GM21529 (cell line): ENCODE measurements at regions not wholly inside any gene's neighbourhood (a gene's known extent, or its start where the extent isn't known, plus 50 kb on each side); places are given as distances from the start of the nearest gene placed in this dataset.
"Not testable (repeated sequence)": the region's sequence is repeated elsewhere in the genome, so short reads cannot be mapped to it uniquely, and the experiment has no call there.

Source experiments
- ATAC-seq: cut with Tn5 transposase; IDR thresholded peaks from one replicate; pipeline ENCODE4 v1.9.1; 2021; ENCODE audit not compliant: unreplicated experiment

DNA sequence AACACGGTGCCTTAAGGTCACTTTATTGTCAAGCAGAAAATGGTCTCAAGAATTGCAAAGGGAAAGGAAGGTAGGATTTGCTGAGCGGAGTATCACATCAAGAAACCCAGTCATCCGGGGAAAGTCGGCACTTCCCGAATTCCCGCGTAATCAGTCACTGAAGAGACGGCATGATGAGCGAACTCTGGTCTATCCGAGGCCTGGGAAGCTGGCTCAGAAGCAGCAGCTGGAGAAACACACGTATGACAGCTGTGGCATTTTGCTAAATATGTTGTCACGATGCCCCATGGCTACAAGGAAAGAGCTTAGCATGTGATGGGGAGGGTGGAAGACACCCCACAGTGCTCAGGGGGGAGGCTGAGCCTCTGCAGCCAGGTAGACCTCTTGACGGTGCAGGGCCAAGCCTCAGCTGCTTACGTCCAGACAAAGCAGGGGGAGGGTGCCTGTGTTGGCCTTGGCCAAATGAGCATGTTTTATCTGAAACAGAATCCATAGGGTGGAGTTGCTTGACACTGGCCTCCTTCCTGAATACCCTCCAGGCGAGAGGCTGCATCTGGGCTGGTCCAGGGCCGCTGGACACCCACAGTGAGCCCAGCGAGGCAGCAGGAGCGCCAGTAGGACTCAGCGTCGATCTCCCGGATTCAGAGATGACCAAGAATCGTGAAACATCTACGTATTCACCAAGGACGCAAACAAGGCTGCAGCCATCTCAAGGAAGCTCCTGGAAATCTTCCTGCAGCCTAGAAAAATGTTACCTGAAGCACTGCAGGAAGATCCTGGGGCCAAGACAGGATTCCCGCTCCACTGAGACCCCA, 118.8 kb upstream of the AFDN start:
- ATAC-seq = no peak

DNA sequence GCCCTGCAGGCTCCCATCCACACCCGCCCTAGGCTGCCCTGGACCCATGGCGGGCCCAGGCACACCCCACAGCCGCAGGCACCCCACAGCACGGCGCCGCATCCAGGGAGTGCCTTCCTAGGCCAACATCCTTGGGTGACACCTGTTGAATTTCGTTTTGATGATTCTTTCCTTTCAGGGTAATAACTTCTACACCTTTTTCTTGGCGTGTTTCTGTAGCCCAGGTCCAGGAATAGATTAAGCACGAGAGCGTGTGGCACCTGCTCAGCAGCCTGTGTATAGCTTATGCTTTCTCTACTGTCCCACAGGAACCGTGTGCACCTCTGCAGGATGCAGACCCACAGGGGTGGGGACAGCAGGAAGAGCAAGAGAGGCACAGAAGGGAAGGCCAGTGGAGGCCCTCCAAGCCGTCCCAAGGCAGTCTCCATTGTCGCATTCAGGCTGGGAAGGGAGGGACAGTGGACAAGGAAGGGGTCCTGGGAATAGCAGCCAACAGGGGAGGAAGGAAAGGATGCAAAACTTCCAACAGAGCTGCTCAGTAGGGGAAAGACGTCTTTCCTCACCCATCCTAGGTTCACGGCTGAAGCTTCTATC, 118.1 kb upstream of the AFDN start:
- no peak for ATAC-seq

DNA sequence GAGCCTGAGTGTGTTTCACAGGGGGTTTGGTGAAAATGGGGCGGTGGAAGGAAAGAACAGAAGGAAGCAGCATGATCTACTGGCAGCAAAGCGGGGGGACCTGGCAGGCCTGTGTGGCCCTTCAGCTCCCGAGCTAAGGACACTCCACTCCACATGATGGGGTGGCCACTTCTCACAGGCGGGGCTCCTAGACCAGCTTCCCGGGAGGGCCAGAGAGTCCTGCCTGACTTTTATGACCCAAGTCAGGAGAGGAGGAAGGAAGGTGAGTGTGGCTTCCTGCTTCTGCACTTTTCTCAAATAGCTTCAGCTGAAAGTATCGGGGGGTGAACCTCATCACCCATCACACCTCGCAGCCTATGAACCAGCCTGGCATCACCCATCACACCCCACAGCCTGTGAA, 117.5 kb upstream of the AFDN start:
- no peak for ATAC-seq

DNA sequence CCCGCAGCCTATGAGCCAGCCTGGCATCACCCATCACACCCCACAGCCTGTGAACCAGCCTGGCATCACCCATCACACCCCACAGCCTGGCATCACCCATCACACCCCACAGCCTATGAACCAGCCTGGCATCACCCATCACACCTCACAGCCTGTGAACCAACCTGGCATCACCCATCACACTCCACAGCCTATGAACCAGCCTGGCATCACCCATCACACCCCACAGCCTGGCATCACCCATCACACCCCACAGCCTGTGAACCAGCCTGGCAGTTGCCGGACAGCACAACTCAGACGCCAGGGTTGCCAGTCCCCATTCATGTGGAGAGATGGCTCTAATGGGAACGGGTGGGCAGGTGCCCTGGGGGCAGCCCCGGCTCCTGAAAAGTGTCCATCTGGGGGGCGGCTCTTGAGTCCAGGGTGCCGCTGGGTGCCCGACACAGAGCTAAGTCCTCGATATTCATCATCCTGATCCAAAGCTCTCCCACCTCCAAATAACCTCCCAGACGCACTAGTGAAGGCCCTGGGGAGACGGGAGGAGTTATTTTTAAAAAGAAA, 116.9 kb upstream of the AFDN start:
- ATAC-seq = not testable (repeated sequence)

DNA sequence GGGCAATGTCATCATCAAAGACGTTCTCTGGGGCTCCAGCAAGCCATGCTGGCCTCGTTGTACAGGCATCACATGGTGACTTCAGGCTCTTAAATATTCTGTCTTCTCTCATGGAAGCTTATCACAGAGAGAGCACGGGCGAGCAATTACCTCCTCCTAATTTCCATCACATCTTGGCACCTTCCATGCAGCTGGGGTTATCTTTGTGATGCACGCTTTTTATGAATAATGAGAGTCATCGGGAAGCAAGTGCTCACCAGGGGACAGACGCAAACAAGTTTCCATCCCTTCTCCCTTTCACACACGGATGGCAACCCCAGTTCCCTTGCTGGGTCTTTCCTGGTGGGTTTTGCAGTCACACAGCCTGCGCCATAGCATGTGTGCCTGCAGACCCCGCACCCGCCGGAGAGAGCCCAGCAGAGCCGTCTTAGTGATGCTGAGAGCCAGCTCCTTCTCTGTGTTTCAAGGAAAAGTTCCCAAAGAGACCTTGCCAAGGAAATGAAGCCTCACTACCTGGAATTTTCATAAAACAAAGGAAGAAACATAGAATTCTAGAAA, 116.3 kb upstream of the AFDN start:
- ATAC-seq = no peak

DNA sequence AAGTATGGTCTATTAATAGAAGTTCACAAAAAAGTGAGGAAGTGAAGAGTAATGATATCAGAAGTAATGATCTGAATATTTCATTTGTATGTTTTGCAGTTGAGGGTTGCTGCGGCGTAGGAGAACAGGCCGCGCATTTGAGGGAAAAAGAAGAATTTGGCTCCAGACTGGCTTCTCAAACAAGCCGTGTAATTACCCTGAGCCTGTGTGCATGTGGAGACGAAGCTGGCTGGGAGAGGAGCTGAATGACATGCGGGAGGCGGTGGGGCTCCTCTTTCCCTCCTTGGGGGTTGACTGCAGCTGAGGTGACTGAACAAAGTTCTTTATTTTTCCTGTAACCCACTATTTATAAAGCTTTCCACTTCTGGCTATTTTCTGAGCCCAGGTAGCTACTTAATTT, 115.5 kb upstream of the AFDN start:
- ATAC-seq = no peak

DNA sequence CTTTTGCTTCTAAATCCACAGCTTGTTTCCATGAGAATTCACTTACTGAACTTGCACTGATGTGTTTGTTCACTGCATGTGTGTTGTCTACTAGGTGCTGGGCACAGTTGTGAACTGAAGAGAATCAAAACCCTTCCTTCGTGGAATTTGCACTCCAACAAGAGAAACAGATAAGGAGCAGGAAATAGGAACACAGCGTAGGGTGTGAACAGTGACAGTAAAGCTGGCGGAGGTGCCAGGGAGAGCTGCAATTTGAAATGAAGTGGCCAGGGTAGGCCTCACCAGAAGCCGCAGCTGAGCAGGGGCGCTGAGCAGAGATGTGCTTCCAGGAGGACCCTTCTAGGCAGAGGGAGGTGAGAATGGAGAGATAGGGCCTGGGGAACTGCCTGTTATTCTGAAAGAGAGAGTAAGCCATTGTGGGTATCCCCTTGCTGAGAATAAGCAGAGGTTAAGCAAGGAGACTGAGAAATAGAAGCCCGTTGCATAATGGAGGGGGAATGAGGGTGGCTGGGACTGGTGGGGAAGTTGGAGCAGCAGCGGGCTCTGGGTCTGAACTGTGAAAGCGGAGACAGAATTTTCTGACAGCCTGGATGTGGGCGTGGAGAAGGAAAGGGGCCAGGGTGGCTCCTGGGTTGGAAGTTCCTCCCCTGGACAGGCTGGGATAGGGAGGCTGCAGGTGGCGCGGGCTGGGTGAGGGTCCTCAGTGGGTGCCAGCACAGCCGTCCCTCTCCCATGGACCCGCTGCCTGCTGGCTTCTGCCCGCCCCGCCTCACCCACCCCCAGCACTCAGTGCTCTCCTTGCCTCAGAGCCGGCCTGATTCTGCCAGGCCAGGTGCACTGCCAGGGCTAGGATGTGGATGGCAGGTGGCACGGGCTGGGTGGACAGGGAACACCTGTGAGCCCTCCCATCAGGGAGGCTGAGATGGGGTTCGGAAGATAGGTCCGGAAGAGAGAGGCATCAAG, 114.7 kb upstream of the AFDN start:
- no peak for ATAC-seq

DNA sequence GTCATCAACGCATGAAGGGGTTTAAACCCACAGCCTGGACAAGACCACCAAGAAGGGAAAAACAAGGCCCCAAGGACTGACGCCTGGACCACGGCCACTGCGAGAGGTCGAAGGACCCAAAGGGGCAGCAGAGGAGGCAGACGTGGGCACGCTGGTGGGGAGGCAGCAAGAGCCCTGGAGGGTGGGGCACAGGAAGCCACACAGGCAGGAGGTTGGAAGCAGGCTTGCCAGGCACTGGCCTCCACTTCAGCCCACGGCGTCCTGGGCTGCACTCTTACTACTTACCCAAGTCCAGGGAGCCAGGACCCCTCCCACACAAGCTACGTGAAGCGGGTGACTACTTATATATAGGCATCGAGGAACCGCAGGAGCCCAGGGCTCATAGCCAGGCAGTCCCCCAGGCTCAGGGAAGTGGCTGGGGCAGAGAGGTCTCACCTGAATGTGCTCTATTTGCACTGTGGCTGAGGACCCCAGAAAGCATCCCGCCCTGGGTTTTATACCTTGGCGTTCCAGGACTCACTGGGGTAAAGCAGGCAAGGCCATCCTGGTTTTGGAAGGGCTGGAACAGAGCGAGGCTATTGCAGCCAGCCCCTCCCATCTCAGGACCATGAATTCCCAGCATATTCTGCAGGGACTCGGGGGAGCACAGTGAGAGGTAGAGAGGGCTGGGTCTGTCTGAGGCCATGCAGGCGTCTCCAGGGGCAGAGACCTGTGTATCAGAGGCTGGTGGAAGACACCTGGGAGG, 113.8 kb upstream of the AFDN start:
- no peak for ATAC-seq

DNA sequence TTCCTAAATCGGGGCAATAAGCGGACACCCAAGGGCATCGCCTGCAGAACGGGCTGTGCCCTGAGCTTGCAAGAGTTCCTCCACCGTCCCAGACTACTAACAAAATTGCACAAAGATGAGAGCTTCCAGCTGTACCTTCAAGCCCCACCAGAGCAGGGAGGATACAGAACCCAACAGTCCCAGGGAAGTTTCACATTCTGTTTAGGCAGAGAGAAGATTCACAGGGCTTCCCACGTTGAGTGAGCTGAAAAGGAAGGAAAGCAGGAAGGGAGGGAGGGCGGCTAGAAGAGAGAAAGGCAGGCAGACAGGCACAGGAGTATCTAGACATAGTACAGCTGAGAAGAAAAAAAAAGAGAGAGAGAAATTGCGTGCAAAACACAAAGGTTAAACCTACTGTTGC, 112.6 kb upstream of the AFDN start:
- ATAC-seq = no peak

DNA sequence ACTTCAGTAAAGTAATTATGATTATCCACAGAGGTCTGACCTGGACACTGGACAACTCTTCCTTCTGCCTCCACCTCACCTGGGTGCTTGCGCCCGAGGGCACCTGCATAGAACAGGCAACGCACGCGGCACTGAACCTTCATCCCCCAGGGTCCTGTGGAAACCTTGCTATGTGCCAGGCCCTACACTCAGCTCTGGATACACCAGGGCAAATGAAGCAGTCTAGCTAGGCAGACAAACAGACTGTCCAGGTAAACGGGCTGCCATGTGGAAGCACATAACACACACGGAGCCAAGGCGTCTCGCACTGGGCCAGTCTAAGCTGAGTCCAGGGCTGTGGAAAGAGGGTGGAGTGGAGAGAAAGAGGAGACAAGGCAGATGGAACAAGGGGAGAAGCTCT, 109.3 kb upstream of the AFDN start:
- no peak for ATAC-seq

DNA sequence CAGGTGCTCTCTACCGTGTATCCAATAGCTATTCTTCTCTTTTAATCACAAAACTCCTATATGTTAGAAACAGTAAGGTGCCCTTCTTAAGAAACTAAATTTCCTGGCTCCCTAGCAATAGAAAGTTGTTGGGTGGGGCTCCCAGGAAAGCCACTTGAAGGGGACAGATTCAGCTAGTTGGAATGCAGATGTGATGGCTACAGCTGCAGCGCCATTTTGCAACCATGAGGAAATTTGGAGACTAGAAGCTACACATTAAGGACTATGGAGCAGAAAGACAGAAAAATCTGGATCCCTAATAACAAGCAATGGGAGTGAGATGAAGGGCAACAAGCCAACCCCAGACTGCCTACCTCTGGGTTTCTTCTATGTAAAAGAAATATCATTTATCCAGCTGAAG, 108.8 kb upstream of the AFDN start:
- no peak for ATAC-seq

DNA sequence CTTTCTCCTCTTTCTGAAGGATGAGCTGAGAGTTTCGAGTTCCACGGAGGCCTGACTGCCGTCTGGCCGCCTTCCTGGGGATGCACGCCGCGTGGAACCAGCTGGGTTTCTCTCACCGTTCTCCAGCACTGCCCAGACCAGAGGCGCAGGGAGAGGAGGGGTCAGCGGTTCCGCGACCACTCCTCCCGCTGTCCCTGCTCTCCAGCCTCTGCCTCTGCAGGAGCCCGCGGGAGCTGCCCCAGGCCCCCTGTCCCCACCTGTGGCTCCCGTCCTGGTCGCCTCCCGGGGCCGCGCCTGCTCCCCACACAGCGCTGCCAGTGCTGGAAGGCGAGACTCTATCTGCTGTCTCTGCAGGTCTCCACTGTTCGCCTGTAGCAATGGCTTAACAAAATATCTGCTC, 106.8 kb upstream of the AFDN start:
- no peak for ATAC-seq

DNA sequence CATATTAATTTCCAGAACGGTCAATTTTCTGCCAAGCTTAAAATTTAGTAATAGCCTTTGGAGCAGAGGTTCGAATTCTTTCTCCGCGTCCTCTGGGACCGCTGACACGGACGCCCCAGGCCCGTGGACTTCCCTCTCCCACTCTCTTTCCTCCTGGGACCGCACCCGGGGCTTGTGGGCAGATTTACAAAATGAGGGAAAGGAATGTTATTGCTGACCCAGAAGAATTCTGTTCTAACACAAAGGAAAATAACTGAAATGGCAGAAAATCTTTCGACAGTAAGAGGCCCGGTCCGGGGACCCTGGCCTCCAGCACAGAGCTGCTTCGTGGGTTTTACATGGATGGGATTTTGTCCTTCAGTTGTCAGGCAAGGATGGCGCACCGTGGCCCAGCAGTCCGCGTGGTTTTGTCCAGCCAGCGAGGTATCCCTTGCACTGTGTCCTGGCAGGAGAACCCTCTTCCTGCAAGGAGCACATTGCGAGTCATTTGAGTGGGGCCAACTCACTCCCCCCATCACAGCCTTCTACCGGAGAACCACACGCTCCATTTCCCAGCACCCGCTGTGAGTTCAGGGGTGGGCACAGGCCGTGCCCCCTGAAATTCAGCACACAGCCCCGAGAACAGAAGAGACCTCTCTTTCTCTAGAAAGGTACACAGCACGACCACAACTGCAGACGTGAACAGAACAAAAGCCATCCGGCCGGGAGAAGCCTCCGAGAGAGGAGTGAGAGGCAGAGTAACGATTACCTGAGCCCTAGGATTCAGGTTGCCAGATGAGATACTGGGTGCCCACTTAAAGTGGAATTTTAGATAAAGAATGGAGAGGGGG, 106.0 kb upstream of the AFDN start:
- no peak for ATAC-seq

DNA sequence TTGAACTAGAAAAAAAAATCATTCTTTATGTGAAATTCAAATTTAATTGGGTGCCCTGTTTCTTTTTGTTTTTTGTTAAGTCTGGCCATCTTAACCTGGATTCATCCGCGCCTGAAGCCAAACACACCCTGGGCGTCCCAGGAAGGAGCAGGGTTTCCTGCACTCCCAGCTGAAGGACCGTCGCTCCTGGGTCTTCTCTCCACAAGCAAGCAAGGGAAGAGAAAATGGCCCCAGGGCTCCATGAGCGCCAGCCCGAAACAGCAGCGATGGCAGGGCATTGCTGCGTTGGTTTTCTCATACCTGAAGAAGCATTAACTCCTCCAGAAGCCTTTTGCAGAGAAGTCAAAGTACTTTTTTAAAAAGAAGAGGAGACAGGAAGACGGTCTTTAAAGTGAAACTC, 105.4 kb upstream of the AFDN start:
- no peak for ATAC-seq

DNA sequence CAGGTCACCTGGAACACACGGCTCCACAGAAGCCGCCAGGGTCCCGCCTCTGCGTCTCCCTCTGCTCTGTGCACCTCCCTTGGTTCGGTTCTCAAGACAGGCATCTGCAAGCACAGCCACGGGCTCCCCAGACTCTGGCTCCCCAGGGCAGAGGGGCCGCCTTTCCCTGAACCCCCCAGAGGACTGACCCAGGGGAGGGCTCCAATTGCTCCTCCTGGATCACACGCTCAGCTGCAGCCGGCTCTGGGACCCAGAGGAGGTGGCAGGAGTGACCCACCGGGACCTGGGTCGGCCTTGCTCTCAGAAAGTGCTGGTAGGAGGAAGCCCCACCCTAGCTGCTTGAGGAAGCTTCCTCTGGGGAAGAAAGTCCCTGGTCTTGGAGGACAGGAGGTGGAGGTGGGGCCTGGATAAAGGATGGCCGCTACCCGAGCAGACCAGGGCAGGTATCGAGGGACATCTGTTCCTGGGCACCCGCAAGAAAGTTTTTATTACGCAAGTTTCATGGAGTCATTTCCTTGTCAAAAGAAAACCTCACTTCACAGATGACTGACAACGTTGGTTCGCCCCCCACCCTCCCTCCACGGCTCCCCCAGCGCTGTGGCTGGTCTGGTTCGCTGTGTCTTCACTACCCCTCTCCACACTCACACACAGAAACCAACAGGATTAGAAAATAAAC, 103.9 kb upstream of the AFDN start:
- ATAC-seq = no peak

DNA sequence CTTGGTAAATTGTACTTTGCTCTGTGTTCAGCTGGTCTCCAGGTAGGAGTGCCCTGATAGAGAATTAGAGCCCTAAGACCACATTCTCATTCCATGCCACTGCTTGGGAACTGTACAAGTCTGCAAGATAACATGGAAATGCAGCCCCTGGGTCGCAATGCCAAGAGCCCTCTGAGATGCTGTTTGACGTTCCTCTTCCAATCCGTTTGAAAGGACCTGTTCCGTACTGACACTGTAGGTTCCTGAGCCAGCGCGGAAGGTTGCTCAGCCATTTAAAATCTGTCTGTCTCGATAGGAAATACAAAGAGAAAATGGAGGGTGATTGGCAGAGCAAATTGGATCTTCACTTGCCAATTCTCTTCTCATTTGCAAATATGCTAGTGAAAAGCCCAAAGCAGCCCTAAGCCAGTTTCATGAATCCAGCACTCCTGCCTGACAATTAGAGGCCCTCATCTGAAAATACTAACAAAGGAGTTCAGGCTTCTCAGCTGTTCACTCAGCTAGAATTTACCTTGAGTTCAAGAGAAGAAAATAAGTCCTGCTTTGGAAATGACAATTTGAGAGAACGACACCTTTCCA, 100.6 kb upstream of the AFDN start:
- ATAC-seq = no peak

DNA sequence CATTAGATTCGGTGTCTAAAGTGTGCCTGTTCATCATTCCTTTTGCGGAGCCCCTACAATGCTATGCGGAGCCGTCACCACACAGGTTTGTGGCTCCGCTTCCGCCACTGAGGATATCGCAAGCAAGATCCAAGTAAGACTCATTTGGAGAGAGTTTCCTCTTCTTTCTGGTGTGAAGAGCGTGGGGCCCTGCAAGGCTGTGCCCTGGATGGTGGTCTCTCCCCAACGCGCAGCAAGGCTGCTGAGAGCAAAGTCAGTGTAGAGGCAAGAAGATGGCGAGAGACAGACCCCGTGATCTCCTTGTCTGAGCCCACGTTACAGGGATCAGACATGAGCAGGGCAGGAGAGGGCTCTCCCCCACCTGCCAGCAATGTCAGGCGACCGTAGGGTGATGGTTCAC, 96.3 kb upstream of the AFDN start:
- no peak for ATAC-seq

DNA sequence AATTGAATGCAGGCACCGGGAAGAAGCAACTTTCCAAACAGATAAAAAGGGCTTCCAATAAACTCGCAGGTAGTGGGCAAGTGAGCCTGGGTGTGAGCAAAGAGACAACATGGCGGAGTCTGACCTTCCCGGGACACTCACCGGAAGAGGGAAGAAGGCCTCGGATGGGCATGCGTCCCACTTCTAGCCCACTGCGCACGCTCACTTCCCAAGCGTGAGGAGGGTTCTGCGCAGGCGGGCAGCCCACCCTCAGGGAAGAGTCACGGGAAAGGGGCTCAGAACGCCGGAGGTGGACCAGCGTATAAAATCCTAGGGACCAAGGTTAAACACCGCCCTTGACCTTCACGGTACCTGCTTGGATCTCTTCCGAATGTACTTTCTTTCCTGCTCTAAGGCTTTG, 95.5 kb upstream of the AFDN start:
- ATAC-seq = no peak
